ENCODE measurements at regions not wholly inside any gene's neighbourhood (a gene's known extent, or its start where the extent isn't known, plus 50 kb on each side); places are given as distances from the start of the nearest gene placed in this dataset.

DNA sequence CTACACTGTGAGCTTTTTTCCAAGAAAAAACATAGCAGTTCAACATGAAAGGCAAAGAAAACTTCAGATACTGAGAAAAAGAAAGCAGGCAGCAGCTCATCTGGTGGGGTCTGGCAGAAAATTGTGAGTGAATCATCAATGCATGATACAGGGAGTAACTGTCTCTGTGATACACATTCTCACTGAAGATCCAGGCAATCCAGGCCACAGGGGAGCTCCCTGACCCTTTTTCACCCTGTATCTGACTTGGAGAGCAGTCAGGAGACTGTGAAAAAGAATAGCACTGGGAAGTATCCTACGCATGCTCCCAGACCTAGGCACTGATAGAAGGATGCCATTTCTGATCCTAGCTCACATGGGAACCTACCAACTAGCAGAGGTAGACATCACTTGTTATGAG is 269.8 kb downstream of the MBNL1 start:
- no peaks in the 10 kb centered on the region for H3K9me3 ChIP-seq (ENCODE audit: insufficient read depth, low read length)
- no peak overlapping the region for H3K9ac ChIP-seq (ENCODE audit: insufficient read length, low read depth)
- no peaks in the 10 kb centered on the region for H3K27me3 ChIP-seq (ENCODE audit: insufficient read depth, insufficient read length)
- TF ChIP-seq ZNF274 (IDR thresholded peaks at IDR 0.05; ENCODE audit: low read depth, low read length), result no peak
- no peak for TF ChIP-seq YY1 (IDR thresholded peaks at IDR 0.05; ENCODE audit: insufficient read depth, insufficient read length)
- no peak for TF ChIP-seq SUZ12 (IDR thresholded peaks at IDR 0.05; ENCODE audit: extremely low read depth, insufficient read depth, insufficient read length)
- no peaks in the 10 kb centered on the region for H3K4me1 ChIP-seq (ENCODE audit: insufficient read depth, insufficient read length)
- H3K36me3 ChIP-seq (ENCODE audit: insufficient read depth, insufficient read length, low read length), result no peaks in the 10 kb centered on the region
- no peak for DNase-seq (ENCODE audit: low read depth, low spot score)
- no peak overlapping the region for H3K4me3 ChIP-seq (ENCODE audit: insufficient read length, low read depth)

- Histone ChIP-seq H3K4me3 (ENCODE audit: insufficient read length, low read depth) (no peak overlapping the region), H3K27me3 (ENCODE audit: insufficient read depth, insufficient read length) (no peaks in the 10 kb centered on the region), H3K9me3 (ENCODE audit: insufficient read depth, low read length) (no peaks in the 10 kb centered on the region), H3K9ac (ENCODE audit: insufficient read length, low read depth) (no peak overlapping the region), H3K36me3 (ENCODE audit: insufficient read depth, insufficient read length, low read length) (no peaks in the 10 kb centered on the region), H3K4me1 (ENCODE audit: insufficient read depth, insufficient read length) (no peaks in the 10 kb centered on the region)
- DNase-seq (ENCODE audit: low read depth, low spot score), result no peak
- TF ChIP-seq SUZ12 (IDR thresholded peaks at IDR 0.05; ENCODE audit: extremely low read depth, insufficient read depth, insufficient read length), result no peak
- no peak for TF ChIP-seq YY1 (IDR thresholded peaks at IDR 0.05; ENCODE audit: insufficient read depth, insufficient read length)
- no peak for TF ChIP-seq ZNF274 (IDR thresholded peaks at IDR 0.05; ENCODE audit: low read depth, low read length)
These were observed 270.5 kb downstream of the MBNL1 start for GRCh38 chr3:152539191-152539764.

- Histone ChIP-seq H3K9me3 (ENCODE audit: insufficient read depth, low read length) (no peaks in the 10 kb centered on the region), H3K9ac (ENCODE audit: insufficient read length, low read depth) (no peak overlapping the region), H3K27me3 (ENCODE audit: insufficient read depth, insufficient read length) (no peaks in the 10 kb centered on the region), H3K4me1 (ENCODE audit: insufficient read depth, insufficient read length) (no peaks in the 10 kb centered on the region), H3K36me3 (ENCODE audit: insufficient read depth, insufficient read length, low read length) (no peaks in the 10 kb centered on the region), H3K4me3 (ENCODE audit: insufficient read length, low read depth) (no peak overlapping the region)
- no peak for TF ChIP-seq SUZ12 (IDR thresholded peaks at IDR 0.05; ENCODE audit: extremely low read depth, insufficient read depth, insufficient read length)
- no peak for DNase-seq (ENCODE audit: low read depth, low spot score)
These were observed 271.4 kb downstream of the MBNL1 start for GRCh38 chr3:152540120-152540519.

- TF ChIP-seq ZNF274 (IDR thresholded peaks at IDR 0.05; ENCODE audit: low read depth, low read length) (no peak), YY1 (IDR thresholded peaks at IDR 0.05; ENCODE audit: insufficient read depth, insufficient read length) (no peak), SUZ12 (IDR thresholded peaks at IDR 0.05; ENCODE audit: extremely low read depth, insufficient read depth, insufficient read length) (no peak)
- no peak for DNase-seq (ENCODE audit: low read depth, low spot score)
- Histone ChIP-seq H3K4me1 (ENCODE audit: insufficient read depth, insufficient read length) (no peaks in the 10 kb centered on the region), H3K36me3 (ENCODE audit: insufficient read depth, insufficient read length, low read length) (no peaks in the 10 kb centered on the region), H3K27me3 (ENCODE audit: insufficient read depth, insufficient read length) (no peaks in the 10 kb centered on the region), H3K9me3 (ENCODE audit: insufficient read depth, low read length) (no peaks in the 10 kb centered on the region), H3K9ac (ENCODE audit: insufficient read length, low read depth) (no peak overlapping the region), H3K4me3 (ENCODE audit: insufficient read length, low read depth) (no peak overlapping the region)
These were observed 278.4 kb downstream of the MBNL1 start for GRCh38 chr3:152547153-152547552.

DNA sequence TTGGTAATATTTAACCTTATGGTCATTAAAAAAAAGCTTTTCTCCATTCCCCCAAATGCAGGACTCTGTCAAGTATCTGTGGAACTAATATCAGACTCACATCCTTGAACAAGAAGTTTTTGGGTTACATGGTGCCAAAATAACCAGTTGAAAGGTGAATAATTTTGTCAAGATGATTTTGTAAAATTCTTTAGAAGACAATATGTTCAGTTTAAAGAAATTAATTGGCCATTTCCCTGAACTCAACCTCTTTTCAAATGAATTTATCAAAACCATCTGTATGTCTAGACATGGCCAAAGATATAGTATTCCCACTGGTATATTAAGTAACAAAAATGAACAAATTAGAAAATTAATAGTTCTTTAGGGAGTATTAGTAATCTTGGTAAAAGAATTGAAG is 280.5 kb downstream of the MBNL1 start:
- no peak for TF ChIP-seq YY1 (IDR thresholded peaks at IDR 0.05; ENCODE audit: insufficient read depth, insufficient read length)
- TF ChIP-seq ZNF274 (IDR thresholded peaks at IDR 0.05; ENCODE audit: low read depth, low read length), result no peak
- no peaks in the 10 kb centered on the region for H3K4me1 ChIP-seq (ENCODE audit: insufficient read depth, insufficient read length)
- no peaks in the 10 kb centered on the region for H3K9me3 ChIP-seq (ENCODE audit: insufficient read depth, low read length)
- no peak overlapping the region for H3K9ac ChIP-seq (ENCODE audit: insufficient read length, low read depth)
- H3K4me3 ChIP-seq (ENCODE audit: insufficient read length, low read depth), result no peak overlapping the region
- no peaks in the 10 kb centered on the region for H3K27me3 ChIP-seq (ENCODE audit: insufficient read depth, insufficient read length)
- H3K36me3 ChIP-seq (ENCODE audit: insufficient read depth, insufficient read length, low read length), result no peaks in the 10 kb centered on the region
- DNase-seq (ENCODE audit: low read depth, low spot score), result no peak

DNA sequence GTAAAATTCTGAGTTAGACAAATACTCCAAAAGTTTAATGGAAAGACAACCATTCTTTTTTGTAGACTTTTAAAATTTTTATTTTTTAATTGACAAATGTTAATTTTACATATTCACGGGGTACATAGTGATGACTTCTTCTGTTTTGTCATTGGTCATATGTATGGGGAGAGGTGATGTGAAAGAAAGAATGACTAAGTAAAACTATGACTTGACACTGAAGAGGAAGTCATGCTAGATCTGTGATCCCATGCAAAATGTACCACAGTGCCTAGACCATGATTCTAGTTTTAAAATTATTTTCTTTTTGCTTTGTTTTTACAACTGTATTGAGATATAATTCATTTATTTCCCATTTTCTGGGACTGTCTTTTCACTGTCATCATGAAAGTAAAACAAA is 281.6 kb downstream of the MBNL1 start:
- Histone ChIP-seq H3K4me3 (ENCODE audit: insufficient read length, low read depth) (no peak overlapping the region), H3K4me1 (ENCODE audit: insufficient read depth, insufficient read length) (no peaks in the 10 kb centered on the region)
- DNase-seq (ENCODE audit: low read depth, low spot score), result no peak

GRCh38 chr3:152554980-152555379 is 280.0 kb upstream of the P2RY1 start:
- Histone ChIP-seq H3K4me3 (ENCODE audit: insufficient read length, low read depth) (no peak overlapping the region), H3K9me3 (ENCODE audit: insufficient read depth, low read length) (no peaks in the 10 kb centered on the region), H3K27me3 (ENCODE audit: insufficient read depth, insufficient read length) (no peaks in the 10 kb centered on the region), H3K4me1 (ENCODE audit: insufficient read depth, insufficient read length) (no peaks in the 10 kb centered on the region), H3K9ac (ENCODE audit: insufficient read length, low read depth) (no peak overlapping the region), H3K36me3 (ENCODE audit: insufficient read depth, insufficient read length, low read length) (no peaks in the 10 kb centered on the region)
- no peak for TF ChIP-seq ZNF274 (IDR thresholded peaks at IDR 0.05; ENCODE audit: low read depth, low read length)
- no peak for TF ChIP-seq SUZ12 (IDR thresholded peaks at IDR 0.05; ENCODE audit: extremely low read depth, insufficient read depth, insufficient read length)
- no peak for DNase-seq (ENCODE audit: low read depth, low spot score)

More for the DNA sequence above, 281.6 kb downstream of the MBNL1 start:
- TF ChIP-seq ZNF274 (IDR thresholded peaks at IDR 0.05; ENCODE audit: low read depth, low read length), result no peak
- Histone ChIP-seq H3K9me3 (ENCODE audit: insufficient read depth, low read length) (no peaks in the 10 kb centered on the region), H3K36me3 (ENCODE audit: insufficient read depth, insufficient read length, low read length) (no peaks in the 10 kb centered on the region), H3K9ac (ENCODE audit: insufficient read length, low read depth) (no peak overlapping the region), H3K27me3 (ENCODE audit: insufficient read depth, insufficient read length) (no peaks in the 10 kb centered on the region)

DNA sequence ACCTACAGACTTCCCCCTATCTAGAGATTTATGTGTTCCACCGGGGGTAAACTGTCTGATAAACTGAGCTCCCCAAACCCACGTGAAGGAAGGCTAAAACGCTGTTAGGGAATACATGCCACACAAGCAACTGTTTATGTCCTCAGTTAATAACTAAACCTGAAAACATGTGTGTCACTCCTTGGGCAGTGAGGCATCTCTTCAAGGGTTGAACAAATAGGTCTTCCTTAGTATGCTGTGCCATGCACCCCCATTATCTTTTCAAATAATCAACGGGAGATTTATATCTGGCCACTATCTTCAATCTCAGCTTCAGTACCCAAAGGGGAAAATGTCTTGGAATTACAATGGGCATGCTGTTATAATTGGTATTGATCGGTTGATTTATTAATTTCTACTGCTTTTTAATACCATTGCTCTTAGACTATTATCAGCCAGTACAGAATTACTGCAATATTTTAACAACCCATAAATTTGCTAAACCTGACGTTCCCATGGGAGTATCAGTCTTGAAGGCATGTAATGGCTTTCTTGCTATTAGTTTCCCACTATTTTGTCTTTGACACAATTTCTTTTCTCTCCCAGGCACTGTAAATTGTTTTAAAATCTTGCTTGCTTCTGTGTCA is 279.2 kb upstream of the P2RY1 start:
- no peaks in the 10 kb centered on the region for H3K9me3 ChIP-seq (ENCODE audit: insufficient read depth, low read length)
- H3K4me1 ChIP-seq (ENCODE audit: insufficient read depth, insufficient read length), result no peaks in the 10 kb centered on the region
- H3K36me3 ChIP-seq (ENCODE audit: insufficient read depth, insufficient read length, low read length), result no peaks in the 10 kb centered on the region
- no peak overlapping the region for H3K9ac ChIP-seq (ENCODE audit: insufficient read length, low read depth)
- H3K27me3 ChIP-seq (ENCODE audit: insufficient read depth, insufficient read length), result no peaks in the 10 kb centered on the region
- no peak overlapping the region for H3K4me3 ChIP-seq (ENCODE audit: insufficient read length, low read depth)
- DNase-seq (ENCODE audit: low read depth, low spot score), result no peak
- TF ChIP-seq SUZ12 (IDR thresholded peaks at IDR 0.05; ENCODE audit: extremely low read depth, insufficient read depth, insufficient read length) (no peak), ZNF274 (IDR thresholded peaks at IDR 0.05; ENCODE audit: low read depth, low read length) (no peak), YY1 (IDR thresholded peaks at IDR 0.05; ENCODE audit: insufficient read depth, insufficient read length) (no peak)
